ENCODE measurements at regions not wholly inside any gene's neighbourhood (a gene's known extent, or its start where the extent isn't known, plus 50 kb on each side); places are given as distances from the start of the nearest gene placed in this dataset.
"Not testable (repeated sequence)": the region's sequence is repeated elsewhere in the genome, so short reads cannot be mapped to it uniquely, and the experiment has no call there.

- DNase-seq, result no peak
Measured at GRCh38 chr3:72087420-72087819, 302.5 kb upstream of the PROK2 start.

GRCh38 chr3:72086743-72087087, 301.8 kb upstream of the PROK2 start:
- no peak for DNase-seq

DNA sequence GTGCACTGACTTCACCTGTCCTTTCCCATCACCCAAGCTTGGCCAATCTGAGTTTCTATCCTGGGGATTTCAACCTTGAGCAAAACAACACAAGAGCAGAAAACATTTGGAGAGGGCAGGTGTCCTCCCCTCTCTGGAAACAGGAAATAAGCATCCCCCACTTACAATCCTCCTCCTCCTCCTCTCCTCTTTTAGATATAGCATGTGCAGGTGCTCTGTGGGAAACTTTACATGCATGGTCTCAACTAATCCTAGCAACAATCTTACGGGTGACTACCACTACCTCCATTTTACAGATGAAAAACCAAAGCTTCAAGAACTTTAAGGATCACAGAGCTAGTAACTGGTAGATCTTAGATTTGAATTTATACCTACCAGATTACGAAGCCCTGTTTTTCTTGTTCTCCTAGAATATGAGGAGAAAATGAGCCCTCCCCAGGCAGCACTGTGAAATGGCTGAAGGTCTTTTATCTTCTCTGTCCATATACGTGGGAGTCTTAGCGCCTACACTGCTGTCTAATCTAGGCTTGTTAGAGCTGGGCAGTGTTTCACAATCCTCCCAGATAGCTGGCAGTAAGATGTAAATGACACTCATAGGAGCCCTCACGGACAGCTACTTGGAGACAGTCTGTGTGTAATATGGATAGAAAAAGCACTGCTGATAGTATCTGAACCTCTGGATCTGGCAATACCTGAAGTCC, 301.2 kb upstream of the PROK2 start:
- no peak for DNase-seq

DNA sequence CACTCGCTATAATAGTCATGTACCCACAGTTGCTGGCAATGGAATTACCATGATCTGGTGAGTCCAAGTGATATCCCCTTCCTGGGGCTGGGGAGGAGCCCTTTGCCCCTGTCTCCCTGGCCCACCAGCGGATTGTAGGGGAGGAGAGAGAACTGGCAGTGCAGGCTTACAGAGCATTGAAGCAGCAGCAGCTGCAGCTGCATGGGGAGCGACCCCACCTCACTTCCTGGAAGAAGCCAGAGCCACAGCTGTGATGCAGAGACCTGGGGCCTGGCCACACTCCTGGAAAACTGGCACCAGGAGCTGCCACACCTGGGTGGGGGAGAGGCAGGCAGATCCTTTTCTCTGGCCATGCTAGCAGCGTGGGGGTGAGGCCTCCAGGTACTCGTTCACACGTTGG, 300.1 kb upstream of the PROK2 start:
- no peak for DNase-seq

DNA sequence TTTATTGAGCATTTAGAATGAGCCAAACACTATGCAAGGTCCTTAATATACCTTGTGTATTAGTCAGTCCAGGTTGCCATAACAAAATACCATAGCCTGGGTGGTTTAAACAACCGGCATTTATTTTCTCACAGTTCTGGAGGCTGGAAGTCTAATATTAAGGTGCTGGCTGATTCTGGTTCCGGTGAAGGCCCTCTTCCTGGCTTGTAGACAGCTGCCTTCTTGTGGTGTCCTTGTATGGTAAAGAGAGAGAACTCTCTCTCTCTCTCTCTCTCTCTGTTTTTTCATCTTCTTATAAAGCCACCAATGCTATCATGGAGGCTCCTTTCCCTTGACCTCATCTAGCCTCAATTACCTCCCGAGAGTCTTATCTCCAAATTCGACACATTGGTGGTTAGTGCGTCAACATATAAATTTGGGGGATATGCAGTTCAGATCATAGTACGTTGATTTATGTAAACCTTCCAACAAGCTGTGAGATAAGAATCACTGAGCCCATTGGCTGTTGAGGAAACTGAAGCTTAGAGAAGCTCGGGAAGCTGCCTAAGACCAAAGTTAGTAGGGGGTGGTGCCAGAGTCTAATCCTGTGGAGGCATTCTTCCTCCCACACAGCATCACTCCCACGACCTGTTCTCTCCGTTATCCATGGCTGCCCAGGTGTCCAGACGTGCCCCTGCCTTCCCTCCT, 298.0 kb upstream of the PROK2 start:
- DNase-seq, result no peak

GRCh38 chr3:72082186-72082715, 297.3 kb upstream of the PROK2 start:
- DNase-seq, result no peak

GRCh38 chr3:72081471-72082185, 296.7 kb upstream of the PROK2 start:
- DNase-seq, result no peak

GRCh38 chr3:72080800-72081199, 295.9 kb upstream of the PROK2 start:
- DNase-seq, result no peak

- DNase-seq, result no peak
Measured at GRCh38 chr3:72080095-72080494, 295.1 kb upstream of the PROK2 start.

DNA sequence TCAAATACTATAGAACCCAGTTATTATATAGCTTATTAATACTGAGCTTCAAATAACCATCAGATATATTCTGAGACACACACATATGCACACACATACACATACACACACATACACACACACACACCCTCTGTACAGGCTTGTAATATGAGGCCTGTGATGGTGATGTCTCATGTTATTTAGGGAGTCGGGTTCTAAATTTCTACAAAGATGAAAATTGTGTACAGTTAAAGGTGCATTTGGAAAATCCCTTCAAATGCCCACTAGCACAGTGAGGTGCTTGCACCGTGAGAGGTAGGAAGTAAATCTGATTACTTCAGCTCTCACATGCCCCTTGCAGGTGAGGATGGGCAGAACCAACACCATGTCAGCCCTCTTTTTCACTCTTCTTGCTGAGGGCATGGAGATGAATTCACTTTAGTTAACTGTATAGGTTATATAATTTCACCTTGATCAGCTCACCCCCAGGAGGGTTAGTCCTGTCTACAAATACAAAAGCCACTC, 294.5 kb upstream of the PROK2 start:
- no peak for DNase-seq

DNA sequence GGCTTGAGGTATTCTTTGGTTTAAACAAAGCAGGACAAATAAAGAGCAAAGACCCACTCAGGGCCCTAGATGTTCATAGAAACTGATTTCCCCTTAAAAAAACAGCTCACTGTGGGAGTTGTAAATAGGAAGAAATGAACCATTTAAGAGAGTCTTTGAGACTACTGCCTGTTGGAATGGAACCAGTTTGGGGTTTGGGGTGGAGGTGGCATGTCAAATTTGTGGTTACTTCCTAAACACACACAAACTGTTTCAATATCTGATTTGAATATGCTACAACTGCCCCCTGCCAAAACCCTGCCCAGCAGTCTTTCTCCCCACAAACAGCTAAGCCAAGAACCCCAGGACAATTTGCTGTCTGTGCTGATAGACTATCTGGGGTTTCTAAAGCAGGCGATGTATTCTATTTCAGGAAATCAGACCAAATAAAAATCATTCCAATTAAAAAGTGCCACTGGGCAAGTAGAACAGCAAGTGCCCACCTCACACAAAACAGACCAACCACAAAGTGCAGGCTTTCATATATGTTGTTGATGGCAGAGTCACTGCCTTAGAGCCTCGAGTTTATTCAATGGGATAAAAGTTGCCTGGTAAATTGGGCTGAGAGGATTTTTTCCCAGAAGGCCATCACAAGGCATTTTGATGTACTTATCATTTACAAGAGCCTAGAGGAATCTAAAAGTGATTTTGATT, 293.9 kb upstream of the PROK2 start:
- no peak for DNase-seq

GRCh38 chr3:72077473-72078259, 292.7 kb upstream of the PROK2 start:
- DNase-seq, result no peak

DNA sequence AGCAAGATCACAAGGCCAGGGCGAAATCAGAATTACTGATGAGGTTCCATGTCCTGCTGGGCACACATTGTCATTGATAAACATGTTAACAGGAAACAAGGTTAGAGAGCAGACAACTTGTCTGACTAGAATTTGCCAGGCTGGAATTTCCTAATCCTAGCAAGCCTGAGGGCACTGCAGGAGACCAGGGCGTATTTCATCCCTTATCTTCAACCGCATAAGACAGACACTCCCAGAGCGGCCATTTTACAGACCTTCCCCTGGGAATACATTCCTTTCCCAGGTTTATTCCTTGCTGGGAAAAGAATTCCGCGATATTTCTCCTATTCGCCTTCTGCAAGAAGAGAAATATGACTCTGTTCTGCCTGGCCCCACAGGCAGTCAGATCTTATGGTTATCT, 290.9 kb upstream of the PROK2 start:
- not testable (repeated sequence) for DNase-seq

DNA sequence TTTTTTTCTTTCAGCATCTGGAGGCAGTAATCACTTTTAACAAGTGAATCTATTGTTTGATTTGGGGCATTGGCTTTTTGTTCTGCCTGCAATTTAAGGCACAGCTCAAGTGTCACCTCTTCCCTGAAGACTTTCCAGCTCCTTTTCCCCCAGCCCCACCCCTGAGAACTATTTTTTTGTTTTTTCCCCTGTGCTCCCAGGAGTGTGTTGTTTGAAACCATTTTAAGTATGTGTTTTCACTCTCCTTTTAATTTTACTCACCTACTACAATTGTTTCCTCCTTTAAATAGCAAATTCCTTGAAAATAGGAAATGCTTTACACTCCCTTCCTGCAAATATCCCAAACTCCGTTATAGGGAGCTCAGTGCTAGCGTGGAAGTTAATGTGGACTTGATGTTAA, 286.7 kb upstream of the PROK2 start:
- DNase-seq, result no peak

- DNase-seq, result no peak
Measured at GRCh38 chr3:72070005-72070404, 285.1 kb upstream of the PROK2 start.

DNA sequence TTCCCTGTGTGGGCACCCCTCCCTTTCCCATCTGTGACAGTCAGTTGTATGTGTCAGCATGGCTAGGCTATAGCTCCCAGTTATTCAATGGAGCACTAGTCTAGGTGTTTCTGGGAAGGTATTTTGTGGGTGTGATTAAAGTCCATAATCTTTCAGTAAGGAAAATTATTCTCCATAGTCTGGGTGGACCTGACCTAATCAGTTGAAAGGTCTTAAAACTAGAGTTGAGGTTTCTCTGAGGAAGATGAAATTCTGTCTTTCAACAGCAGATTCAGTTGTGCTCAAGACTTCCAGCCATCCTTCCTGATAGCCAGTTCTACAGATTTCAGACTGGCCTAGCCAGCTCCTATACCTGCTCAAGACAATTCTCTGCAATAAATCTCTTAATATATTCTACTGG, 284.6 kb upstream of the PROK2 start:
- DNase-seq, result no peak

DNA sequence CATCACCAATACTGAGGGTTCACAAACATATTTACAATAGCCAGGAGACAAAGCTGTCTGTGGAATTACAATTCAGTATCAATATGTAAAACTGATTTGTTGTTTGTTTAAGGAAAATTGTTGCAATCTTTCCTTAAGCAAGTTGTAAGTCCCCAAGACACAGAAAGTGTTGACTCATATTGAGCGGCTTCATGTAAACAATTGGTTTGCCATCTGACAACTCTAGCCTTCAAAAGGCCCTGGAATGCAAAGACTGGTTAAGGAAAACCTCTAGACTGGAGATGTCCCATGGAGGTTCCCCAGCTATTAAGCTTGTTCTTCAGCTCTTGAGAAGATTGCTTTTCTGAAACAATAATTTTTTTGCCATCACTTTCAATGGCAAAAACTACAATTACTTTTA, 283.7 kb upstream of the PROK2 start:
- no peak for DNase-seq

DNA sequence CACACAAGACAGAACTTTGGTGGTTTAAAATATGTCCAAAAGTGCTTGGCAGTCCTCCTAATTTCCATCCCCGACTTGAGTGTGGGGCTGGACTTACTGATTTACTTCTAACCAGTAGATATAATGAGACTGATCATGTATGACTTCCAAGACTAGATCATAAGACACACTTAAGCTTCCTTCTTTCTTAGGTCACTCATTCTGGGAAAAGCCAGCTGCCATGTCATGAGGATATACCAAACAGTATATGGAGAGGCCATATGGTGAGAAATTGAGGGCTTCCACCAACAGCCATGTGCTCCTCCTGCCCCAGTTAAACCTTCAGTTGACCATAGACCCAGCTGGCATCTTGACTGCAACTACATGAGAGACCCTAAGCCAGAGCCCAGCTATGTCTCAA, 282.8 kb upstream of the PROK2 start:
- no peak for DNase-seq

- no peak for DNase-seq
Measured at GRCh38 chr3:72065872-72066641, 281.1 kb upstream of the PROK2 start.

DNA sequence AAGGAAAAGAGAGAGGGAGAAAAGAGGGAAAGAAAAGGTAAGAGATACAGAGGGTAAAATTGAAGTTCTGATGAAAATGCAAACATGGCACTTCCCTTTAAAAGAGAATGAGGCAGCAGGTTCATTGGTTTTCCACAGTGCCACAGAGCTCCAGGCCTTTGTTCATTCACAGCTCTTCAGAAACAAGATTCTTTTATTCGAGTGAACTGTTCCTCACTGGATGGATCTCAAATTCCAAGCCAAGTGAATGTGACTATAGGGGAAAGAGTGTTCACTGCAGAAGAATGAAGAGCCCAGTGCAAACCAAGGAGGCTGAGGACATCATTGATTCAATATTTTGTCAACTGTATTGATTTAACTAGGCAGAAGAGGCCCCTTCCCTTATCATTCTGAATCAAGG, 280.3 kb upstream of the PROK2 start:
- DNase-seq, result no peak

DNA sequence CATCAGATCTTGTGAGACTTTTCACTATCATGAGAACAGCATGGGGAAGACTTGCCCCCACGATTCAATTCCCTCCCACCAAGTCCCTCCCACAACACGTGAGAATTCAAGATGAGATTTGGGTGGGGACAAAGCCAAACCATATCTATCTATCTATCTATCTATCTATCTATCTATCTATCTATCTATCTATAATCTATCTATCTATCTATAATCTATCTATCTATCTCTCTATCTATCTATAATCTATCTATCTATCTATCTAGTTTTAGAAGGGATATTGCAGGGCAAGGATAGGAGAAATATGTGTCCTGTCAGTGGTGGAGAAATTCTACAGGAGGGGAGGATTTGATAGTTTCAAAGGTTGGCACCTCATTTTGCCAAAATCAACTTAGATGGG, 279.8 kb upstream of the PROK2 start:
- not testable (repeated sequence) for DNase-seq

DNA sequence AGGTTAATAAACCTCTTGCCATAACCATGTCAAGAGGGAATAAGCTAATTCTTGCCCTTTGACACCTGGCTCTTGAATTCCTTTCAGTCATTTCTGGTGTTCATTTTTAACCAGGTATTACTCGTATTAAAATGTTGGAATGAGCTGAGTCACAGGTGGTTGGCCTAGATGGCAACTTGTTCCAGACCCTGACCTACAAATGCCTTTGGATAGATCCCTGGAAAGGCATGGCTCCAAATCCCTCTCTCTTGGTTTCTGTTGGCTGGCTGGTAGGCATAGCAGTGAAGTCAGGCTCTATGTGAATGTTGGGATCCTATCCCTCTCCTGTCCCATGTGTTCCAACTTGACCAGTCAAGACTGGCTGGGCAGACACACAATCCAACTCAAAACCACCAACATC, 277.1 kb upstream of the PROK2 start:
- no peak for DNase-seq
